HCT116 (cell line): ENCODE measurements at regions not wholly inside any gene's neighbourhood (a gene's known extent, or its start where the extent isn't known, plus 50 kb on each side); places are given as distances from the start of the nearest gene placed in this dataset.

Experiments
- ATAC-seq: fragments of 200-7000 bp; cut with Tn5 transposase; 2 replicates; pipeline ENCODE4 v1.9.1; 2020; ENCODE audit warnings: mild to moderate bottlenecking, moderate library complexity
- BruUV-seq: library from RNA; stranded (reverse); fragments of 400-500 nt; replicated peaks from 2 replicates; lab custom pipeline; 2021; lab: Mats Ljungman, UMichigan
- CTCF ChIA-PET: fragments of 300-600 bp; sonication (Branson Sonifier 250); formaldehyde crosslinking; loops from one replicate; lab custom pipeline; 2021; ENCODE audit warnings: antibody characterized with exemption; lab: Charles Lee
- POLR2A ChIA-PET: fragments of 300-600, 350-600 bp; sonication (Branson Sonifier 250); formaldehyde crosslinking; loops from one replicate; lab custom pipeline; 2021; ENCODE audit warnings: antibody characterized with exemption; lab: Charles Lee
- RAD21 ChIA-PET, 2 experiments: fragments of 300-600 bp; sonication (Branson Sonifier 250); formaldehyde crosslinking; loops; one replicate each; lab custom pipeline; 2023; ENCODE audit warnings: low total read pairs in 2 of 2; ENCODE audit not compliant: uncharacterized antibody in 2 of 2, unreplicated experiment in 2 of 2, low non-redundant PET in 1 of 2; lab: Charles Lee
- DNase-seq: peaks from one replicate; pipeline ENCODE4 v3.0.0-alpha.2; 2010; ENCODE audit warnings: low read depth, low spot score
- H2AFZ ChIP-seq: fragments of 200-600 bp; shearing (Covaris generic), sonication (generic); 2 replicates; pipeline ENCODE4 v1.6.1; 2017; ENCODE audit warnings: low read depth, mixed run types, mixed read lengths, antibody characterized with exemption, low read length; ENCODE audit not compliant: poor library complexity, severe bottlenecking
- H3K27ac ChIP-seq: 2 replicates; pipeline ENCODE4 v1.5.1; 2012; ENCODE audit warnings: low read depth, low read length
- H3K27me3 ChIP-seq: fragments of 200-600 bp; sonication (generic); 2 replicates; pipeline ENCODE4 v1.6.1; 2016; ENCODE audit warnings: mixed run types, low read length, mixed read lengths; ENCODE audit not compliant: insufficient read depth
- H3K36me3 ChIP-seq, 2 experiments: fragments of 200-500 bp in 1 of 2; fragments of 200-600 bp in 1 of 2; sonication (Bioruptor generic) in 1 of 2; sonication (generic) in 1 of 2; 2 replicates each; pipeline versions ENCODE4 v1.5.1 to v1.6.1; 2014 to 2016; ENCODE audit warnings: low read length in 2 of 2, inconsistent platforms in 1 of 2, mixed read lengths in 1 of 2, mixed run types in 1 of 2; ENCODE audit not compliant: insufficient read depth in 2 of 2, control insufficient read depth in 1 of 2
- H3K4me1 ChIP-seq, 2 experiments: fragments of 200-600 bp in 1 of 2; sonication (generic) in 1 of 2; 2 replicates each; pipeline versions ENCODE4 v1.5.1 to v1.6.1; 2012 to 2017; ENCODE audit warnings: low read length in 2 of 2, inconsistent platforms in 1 of 2, mild to moderate bottlenecking in 1 of 2, mixed read lengths in 1 of 2, mixed run types in 1 of 2, moderate library complexity in 1 of 2; ENCODE audit not compliant: insufficient read depth in 2 of 2, control insufficient read depth in 1 of 2
- H3K4me2 ChIP-seq: fragments of 200-600 bp; sonication (generic); 2 replicates; pipeline ENCODE4 v1.6.1; 2017; ENCODE audit warnings: mixed run types, low read length, mixed read lengths
- H3K4me3 ChIP-seq, 2 experiments: fragments of 200-600 bp in 1 of 2; sonication (generic) in 1 of 2; replicated peaks in 1 of 2; 2 replicates each; pipeline ENCODE4 v1.5.1; 2011 to 2016; ENCODE audit warnings: low read length in 2 of 2, control low read depth in 1 of 2, low read depth in 1 of 2, mild to moderate bottlenecking in 1 of 2, mixed read lengths in 1 of 2, mixed run types in 1 of 2
- H3K79me2 ChIP-seq: fragments of 200-600 bp; sonication (generic); 2 replicates; pipeline ENCODE4 v1.6.1; 2017; ENCODE audit warnings: mild to moderate bottlenecking, mixed run types, low read length, moderate library complexity, mixed read lengths; ENCODE audit not compliant: insufficient read depth
- H3K9ac ChIP-seq: fragments of 200-600 bp; sonication (generic); 2 replicates; pipeline ENCODE4 v1.6.1; 2016; ENCODE audit warnings: low read length, mixed read lengths
- H3K9me2 ChIP-seq: fragments of 200-600 bp; sonication (generic), shearing (Covaris generic); 2 replicates; pipeline ENCODE4 v1.6.1; 2017; ENCODE audit warnings: mixed run types, mild to moderate bottlenecking, moderate library complexity; ENCODE audit not compliant: insufficient read depth
- H3K9me3 ChIP-seq, 2 experiments: fragments of 200-500 bp in 1 of 2; fragments of 200-600 bp in 1 of 2; sonication (Bioruptor generic) in 1 of 2; sonication (generic) in 1 of 2; 2 replicates each; pipeline ENCODE4 v1.6.1; 2014 to 2017; ENCODE audit warnings: low read length in 2 of 2, mixed read lengths in 2 of 2, inconsistent platforms in 1 of 2, low read depth in 1 of 2, mild to moderate bottlenecking in 1 of 2, mixed run types in 1 of 2, moderate library complexity in 1 of 2; ENCODE audit not compliant: control insufficient read depth in 1 of 2, insufficient read depth in 1 of 2
- H4K20me1 ChIP-seq: fragments of 200-600 bp; sonication (generic), shearing (Covaris generic); 2 replicates; pipeline ENCODE4 v1.6.1; 2017; ENCODE audit warnings: mixed run types, mild to moderate bottlenecking, moderate library complexity; ENCODE audit not compliant: insufficient read depth
- CBX3 ChIP-seq: IDR thresholded peaks from 2 replicates; pipeline ENCODE4 v1.6.1; 2012; ENCODE audit warnings: low read depth
- CEBPB ChIP-seq: IDR thresholded peaks from 2 replicates; pipeline ENCODE4 v1.6.1; 2012; ENCODE audit warnings: low read depth
- EZH2phosphoT487 ChIP-seq: fragments of 200-600 bp; IDR thresholded peaks from 2 replicates; pipeline ENCODE4 v1.6.1; 2018; ENCODE audit warnings: antibody characterized with exemption, borderline replicate concordance
- FOSL1 ChIP-seq: IDR thresholded peaks from 2 replicates; pipeline ENCODE4 v1.6.1; 2012; ENCODE audit warnings: low read depth
- POLR2A ChIP-seq: IDR thresholded peaks from 2 replicates; pipeline ENCODE4 v1.7.0; 2011; ENCODE audit warnings: borderline replicate concordance; ENCODE audit not compliant: insufficient read depth, insufficient read length; ENCODE audit errors: extremely low read depth
- POLR2AphosphoS5 ChIP-seq: IDR thresholded peaks from 2 replicates; pipeline ENCODE4 v1.6.1; 2011; ENCODE audit warnings: mild to moderate bottlenecking, low read depth, low read length, moderate library complexity
- RAD21 ChIP-seq: IDR thresholded peaks from 2 replicates; pipeline ENCODE4 v1.6.1; 2012; ENCODE audit warnings: low read depth, mild to moderate bottlenecking
- SP1 ChIP-seq: IDR thresholded peaks from 2 replicates; pipeline ENCODE4 v1.6.1; 2012; ENCODE audit warnings: low read depth
- SRF ChIP-seq: IDR thresholded peaks from 2 replicates; pipeline ENCODE4 v1.6.1; 2012; ENCODE audit warnings: low read depth
- intact Hi-C: fragments of 100-400 bp; cut with micrococcal nuclease; formaldehyde crosslinking; loops from 2 replicates; pipeline ENCODE4 v1.10.0; 2022
- TF ChIP-seq, protein P1 (sequence below): IDR thresholded peaks from 2 replicates; pipeline ENCODE4 v1.6.1; 2012
- TF ChIP-seq, protein P2 (sequence below): IDR thresholded peaks from 2 replicates; pipeline ENCODE4 v1.6.1; 2012
- TF ChIP-seq, protein P3 (sequence below), 3 experiments: fragments of 200-600 bp in 1 of 3; sonication (generic) in 1 of 3; IDR thresholded peaks in 2 of 3; conservative IDR thresholded peaks in 1 of 3; 2 replicates each; pipeline ENCODE4 v1.5.1; 2012 to 2017; ENCODE audit warnings: low read depth in 2 of 3, low read length in 2 of 3, antibody characterized with exemption in 1 of 3, borderline replicate concordance in 1 of 3, control low read depth in 1 of 3, mild to moderate bottlenecking in 1 of 3, mixed read lengths in 1 of 3, mixed run types in 1 of 3, moderate library complexity in 1 of 3; ENCODE audit not compliant: insufficient read depth in 1 of 3
- TF ChIP-seq, protein P4 (sequence below): IDR thresholded peaks from 2 replicates; pipeline ENCODE4 v1.6.1; 2012; ENCODE audit warnings: low read depth

DNA sequence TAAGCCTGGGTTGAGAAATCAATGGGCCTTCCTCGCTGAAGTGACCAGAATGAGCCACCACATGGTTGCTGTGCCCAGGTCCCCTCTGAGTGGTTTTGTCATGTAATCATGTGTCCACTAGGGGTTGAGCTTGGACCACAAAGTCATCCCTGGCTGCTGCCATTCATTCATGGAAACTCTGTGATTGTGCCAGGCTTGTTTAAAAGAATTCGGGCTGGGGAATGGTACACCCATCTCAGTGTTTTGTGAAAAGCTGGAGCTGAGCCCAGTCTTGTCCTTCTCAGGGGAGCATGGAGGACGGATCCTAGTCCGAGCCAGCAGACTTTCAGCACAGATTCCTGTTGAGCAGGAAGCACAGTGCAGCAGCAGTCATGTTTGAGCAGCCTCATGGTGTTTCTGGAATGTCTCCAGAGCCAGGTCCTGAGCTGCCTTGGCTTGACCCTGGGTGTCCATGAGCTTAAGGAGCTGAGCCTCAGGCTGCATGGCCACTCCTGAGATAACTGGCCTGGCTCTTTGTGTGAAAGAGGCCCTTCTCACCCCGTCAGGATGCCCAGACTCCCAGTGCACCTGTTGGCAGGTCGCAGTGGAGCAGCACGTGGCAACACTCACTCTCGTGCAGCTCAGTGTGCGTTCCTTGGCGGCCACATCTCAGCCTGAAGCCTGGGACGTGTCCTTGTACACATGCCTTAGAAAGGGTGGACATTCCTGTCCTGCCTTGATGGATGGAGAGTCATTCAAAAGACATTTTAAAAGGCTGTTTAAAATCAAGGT lies 260.3 kb upstream of the TPM1 start:
- BruUV-seq = no TSS peak
- Histone ChIP-seq H3K27ac (no peak overlapping the region), H3K4me2 (no peak overlapping the region), H3K27me3 (no peaks in the 10 kb centered on the region), H3K9ac (no peak overlapping the region), H3K36me3 (no peaks in the 10 kb centered on the region), H4K20me1 (no peaks in the 10 kb centered on the region), H3K4me3 (no peak overlapping the region), H3K9me3 (no peaks in the 10 kb centered on the region), H2AFZ (peak overlapping the region; percentile 36), H3K4me1 (no peaks in the 10 kb centered on the region; a peak in 1 of 4 replicates), H3K79me2 (no peaks in the 10 kb centered on the region), H3K9me2 (no peaks in the 10 kb centered on the region)
- TF ChIP-seq FOSL1 (no peak), POLR2AphosphoS5 (no peak), SRF (no peak), SP1 (no peak), CBX3 (no peak), CEBPB (no peak), RAD21 (peak; percentile 89), EZH2phosphoT487 (no peak), POLR2A (no peak)
- TF ChIP-seq, protein P1, sequence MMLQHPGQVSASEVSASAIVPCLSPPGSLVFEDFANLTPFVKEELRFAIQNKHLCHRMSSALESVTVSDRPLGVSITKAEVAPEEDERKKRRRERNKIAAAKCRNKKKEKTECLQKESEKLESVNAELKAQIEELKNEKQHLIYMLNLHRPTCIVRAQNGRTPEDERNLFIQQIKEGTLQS = no peak
- TF ChIP-seq, protein P2, sequence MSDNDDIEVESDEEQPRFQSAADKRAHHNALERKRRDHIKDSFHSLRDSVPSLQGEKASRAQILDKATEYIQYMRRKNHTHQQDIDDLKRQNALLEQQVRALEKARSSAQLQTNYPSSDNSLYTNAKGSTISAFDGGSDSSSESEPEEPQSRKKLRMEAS = no peak
- TF ChIP-seq, protein P3, sequence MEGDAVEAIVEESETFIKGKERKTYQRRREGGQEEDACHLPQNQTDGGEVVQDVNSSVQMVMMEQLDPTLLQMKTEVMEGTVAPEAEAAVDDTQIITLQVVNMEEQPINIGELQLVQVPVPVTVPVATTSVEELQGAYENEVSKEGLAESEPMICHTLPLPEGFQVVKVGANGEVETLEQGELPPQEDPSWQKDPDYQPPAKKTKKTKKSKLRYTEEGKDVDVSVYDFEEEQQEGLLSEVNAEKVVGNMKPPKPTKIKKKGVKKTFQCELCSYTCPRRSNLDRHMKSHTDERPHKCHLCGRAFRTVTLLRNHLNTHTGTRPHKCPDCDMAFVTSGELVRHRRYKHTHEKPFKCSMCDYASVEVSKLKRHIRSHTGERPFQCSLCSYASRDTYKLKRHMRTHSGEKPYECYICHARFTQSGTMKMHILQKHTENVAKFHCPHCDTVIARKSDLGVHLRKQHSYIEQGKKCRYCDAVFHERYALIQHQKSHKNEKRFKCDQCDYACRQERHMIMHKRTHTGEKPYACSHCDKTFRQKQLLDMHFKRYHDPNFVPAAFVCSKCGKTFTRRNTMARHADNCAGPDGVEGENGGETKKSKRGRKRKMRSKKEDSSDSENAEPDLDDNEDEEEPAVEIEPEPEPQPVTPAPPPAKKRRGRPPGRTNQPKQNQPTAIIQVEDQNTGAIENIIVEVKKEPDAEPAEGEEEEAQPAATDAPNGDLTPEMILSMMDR (IDR thresholded peaks at IDR 0.05 in 2 of 3, conservative IDR thresholded peaks at IDR 0.05 in 1 of 3; ENCODE audit: borderline replicate concordance in 1 of 3, insufficient read depth in 1 of 3, low read depth in 2 of 3, low read length in 2 of 3) = peak; percentile 63 to 76 (median 74); a peak in 5 of 6 replicates
- TF ChIP-seq, protein P4, sequence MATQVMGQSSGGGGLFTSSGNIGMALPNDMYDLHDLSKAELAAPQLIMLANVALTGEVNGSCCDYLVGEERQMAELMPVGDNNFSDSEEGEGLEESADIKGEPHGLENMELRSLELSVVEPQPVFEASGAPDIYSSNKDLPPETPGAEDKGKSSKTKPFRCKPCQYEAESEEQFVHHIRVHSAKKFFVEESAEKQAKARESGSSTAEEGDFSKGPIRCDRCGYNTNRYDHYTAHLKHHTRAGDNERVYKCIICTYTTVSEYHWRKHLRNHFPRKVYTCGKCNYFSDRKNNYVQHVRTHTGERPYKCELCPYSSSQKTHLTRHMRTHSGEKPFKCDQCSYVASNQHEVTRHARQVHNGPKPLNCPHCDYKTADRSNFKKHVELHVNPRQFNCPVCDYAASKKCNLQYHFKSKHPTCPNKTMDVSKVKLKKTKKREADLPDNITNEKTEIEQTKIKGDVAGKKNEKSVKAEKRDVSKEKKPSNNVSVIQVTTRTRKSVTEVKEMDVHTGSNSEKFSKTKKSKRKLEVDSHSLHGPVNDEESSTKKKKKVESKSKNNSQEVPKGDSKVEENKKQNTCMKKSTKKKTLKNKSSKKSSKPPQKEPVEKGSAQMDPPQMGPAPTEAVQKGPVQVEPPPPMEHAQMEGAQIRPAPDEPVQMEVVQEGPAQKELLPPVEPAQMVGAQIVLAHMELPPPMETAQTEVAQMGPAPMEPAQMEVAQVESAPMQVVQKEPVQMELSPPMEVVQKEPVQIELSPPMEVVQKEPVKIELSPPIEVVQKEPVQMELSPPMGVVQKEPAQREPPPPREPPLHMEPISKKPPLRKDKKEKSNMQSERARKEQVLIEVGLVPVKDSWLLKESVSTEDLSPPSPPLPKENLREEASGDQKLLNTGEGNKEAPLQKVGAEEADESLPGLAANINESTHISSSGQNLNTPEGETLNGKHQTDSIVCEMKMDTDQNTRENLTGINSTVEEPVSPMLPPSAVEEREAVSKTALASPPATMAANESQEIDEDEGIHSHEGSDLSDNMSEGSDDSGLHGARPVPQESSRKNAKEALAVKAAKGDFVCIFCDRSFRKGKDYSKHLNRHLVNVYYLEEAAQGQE = no peak
- ChIA-PET CTCF (interaction anchor here (1.0 to 1.6 kb wide), 5 partner anchors 9 to 312 kb away, joined by 3 to 9 read pairs (median 5); no protein-coding TSS in a partner anchor), POLR2A (no interaction called here), RAD21 (interaction anchor here (1.0 to 1.1 kb wide), 2 partner anchors 311 kb away, joined by 3 read pairs; no protein-coding TSS in a partner anchor)
- intact Hi-C loops = loop anchor here (1.0 kb wide), 2 partner anchors 311 to 621 kb away; no protein-coding TSS in a partner anchor
- DNase-seq = peak; percentile 56
- peak; percentile 98 for ATAC-seq
